ENCODE measurements at regions not wholly inside any gene's neighbourhood (a gene's known extent, or its start where the extent isn't known, plus 50 kb on each side); places are given as distances from the start of the nearest gene placed in this dataset.
"Not testable (repeated sequence)": the region's sequence is repeated elsewhere in the genome, so short reads cannot be mapped to it uniquely, and the experiment has no call there.

DNA sequence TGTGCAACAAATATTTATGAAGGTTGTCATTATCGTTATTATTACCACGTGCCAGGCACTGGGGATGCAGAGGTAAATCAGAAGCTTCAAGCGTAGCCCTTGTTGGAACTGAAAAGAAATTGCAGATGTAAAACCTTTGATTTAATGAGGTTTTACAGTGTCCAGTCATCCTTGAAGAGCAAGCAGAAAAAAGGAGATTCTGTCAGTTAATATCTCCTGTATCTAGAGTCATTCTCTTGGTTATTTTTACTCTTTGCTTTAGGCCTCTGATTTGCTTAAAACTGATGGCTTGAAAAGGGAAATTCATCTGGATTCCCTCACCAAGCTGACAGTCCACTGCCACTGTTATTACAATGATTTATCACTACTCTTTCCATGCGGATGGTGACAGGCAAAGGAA, 179.3 kb downstream of the GALC start:
- DNase-seq: no peak

GRCh38 chr14:87813211-87813610, 179.8 kb downstream of the GALC start:
- no peak for DNase-seq

- DNase-seq: no peak
These were observed 181.7 kb downstream of the GALC start for GRCh38 chr14:87811246-87811645.

GRCh38 chr14:87810711-87811110, 182.3 kb downstream of the GALC start:
- DNase-seq: no peak

DNA sequence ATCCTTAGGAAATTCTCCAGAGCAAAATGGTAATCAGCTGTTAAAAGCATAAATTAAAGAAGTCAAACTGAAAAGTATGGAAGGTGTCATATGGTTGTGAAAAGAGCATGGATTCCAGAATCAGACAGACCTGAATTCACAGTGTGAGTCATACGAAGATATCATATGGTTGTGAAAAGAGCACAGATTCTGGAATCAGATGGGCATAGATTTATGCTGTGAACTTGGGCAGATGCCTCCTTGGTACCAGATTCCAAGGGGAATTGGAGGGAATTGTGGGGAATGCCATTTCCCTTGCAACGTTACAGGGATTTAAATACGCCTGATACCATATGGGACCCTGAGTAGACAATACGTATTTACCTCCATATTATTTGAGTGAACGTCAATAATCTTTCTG, 183.7 kb downstream of the GALC start:
- no peak for DNase-seq

GRCh38 chr14:87805315-87805723, 187.7 kb downstream of the GALC start:
- DNase-seq: peak in 1 of 2 donors; percentile 44

- no peak for DNase-seq
These were observed 192.8 kb downstream of the GALC start for GRCh38 chr14:87800216-87800615.

- DNase-seq: no peak
These were observed 193.6 kb downstream of the GALC start for GRCh38 chr14:87799400-87799799.

DNA sequence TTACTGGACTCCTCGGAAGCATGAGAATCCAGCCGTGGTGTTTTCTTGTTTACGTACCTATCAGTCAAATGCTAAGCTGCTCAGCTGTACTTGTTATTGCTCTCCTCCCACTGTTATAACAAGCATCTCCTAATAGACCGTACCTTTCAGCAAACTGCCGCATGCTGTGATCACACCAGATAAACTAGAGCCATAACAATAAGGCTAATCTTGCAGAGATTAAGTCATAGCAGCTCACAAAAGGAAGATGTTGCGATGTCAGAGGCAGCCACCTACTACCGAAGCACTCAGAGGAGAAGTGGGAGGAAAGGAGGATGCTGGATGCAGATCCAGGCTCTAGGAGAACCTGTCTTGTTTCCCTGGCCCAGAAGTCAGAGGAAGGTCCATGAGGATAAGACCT, 196.0 kb downstream of the GALC start:
- DNase-seq: no peak

DNA sequence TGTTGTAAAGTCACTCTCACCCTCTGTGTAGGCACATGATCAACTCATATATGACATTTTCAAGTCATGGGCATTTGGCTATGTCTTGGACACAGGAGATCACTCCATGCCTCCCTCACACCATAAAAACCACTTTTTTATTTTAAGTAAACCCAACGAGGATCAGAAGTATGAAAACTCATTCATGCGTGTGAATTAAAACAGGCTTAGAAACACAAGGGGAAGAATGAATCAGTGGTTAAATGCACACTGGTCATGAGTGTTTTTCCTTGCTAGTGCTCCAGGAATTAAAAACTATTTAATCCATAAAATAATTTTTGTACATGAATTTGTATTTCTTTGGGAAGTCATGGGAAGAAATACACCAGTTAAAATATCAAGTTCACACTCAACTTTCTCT, 198.4 kb downstream of the GALC start:
- DNase-seq: no peak

DNA sequence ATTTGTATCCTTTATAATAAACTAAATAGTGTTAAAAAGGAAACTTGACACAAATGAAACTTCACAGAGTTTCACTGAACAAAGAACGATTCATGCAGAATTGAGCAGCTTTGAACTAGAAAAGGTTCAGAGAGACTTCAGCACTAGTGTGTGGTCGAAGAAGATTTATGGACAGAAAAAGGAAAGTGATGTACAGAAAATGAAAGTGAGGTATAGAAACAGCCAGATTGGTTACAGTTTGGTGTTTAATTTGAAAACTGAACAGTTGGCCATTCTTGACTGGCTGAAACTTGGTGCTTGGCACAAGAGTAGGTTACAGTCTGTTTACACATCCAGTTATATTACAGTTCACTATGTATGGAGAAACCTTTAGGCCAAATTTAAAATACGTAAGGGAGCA, 207.1 kb downstream of the GALC start:
- DNase-seq: no peak

DNA sequence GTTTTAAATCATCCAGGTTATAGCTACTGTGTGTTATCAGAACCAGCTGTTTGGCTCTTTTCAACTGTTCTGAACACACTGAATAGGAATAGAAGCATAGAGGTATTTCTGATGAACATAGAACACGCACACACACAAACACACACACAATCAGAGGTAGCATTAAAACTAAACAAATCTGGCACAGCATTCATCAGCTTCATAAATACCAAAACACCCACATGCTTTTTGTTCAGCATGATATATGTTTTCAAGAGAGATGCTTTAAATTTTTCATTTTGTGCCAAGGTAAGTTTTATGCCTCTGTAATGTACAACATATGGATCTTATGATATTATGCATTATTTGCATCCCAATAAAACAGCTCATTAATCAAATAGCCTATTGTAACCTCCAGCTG, 208.6 kb downstream of the GALC start:
- no peak for DNase-seq

GRCh38 chr14:87783071-87783470, 209.9 kb downstream of the GALC start:
- DNase-seq: no peak

DNA sequence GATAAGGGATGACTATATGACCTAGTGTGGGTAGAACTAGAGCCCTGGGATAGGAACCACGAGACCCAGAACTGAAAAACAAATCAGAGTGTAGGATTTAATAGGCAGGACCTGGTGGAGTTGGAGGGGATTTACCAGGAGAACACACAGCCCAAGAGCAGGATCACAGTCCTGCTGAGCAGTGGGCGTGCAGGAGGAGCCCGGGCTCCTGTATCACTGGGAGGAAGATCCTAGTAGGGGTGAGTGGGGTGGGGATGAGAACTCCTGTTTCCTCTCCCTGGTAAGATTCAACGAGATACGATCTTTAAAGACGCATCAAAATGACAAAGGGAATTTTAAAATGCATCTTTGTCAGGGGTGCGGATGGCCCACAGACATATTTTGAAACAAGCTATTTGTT, 220.1 kb downstream of the GALC start:
- no peak for DNase-seq

- DNase-seq: no peak
These were observed 225.4 kb downstream of the GALC start for GRCh38 chr14:87767567-87767901.

- no peak for DNase-seq
These were observed 234.1 kb downstream of the GALC start for GRCh38 chr14:87758876-87759275.

DNA sequence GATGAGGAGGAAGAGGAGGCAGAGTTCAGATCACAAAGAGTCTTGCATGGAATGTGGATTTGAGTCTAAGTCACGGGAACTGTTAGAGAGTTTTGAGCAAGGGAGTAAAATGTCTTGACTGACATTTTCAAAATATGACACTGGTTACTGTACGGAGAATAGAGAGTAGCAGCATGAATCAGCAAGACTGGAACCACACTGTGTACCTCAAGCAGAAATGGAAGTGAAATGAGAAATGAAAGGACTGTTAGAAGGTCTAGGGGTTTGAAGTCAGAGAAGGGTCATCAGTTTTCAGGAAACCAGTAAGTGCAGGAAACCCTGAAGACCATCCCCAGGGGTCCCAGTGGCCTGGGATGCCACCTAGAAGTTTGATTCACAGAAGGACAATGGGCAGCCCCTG, 236.3 kb downstream of the GALC start:
- DNase-seq: no peak

DNA sequence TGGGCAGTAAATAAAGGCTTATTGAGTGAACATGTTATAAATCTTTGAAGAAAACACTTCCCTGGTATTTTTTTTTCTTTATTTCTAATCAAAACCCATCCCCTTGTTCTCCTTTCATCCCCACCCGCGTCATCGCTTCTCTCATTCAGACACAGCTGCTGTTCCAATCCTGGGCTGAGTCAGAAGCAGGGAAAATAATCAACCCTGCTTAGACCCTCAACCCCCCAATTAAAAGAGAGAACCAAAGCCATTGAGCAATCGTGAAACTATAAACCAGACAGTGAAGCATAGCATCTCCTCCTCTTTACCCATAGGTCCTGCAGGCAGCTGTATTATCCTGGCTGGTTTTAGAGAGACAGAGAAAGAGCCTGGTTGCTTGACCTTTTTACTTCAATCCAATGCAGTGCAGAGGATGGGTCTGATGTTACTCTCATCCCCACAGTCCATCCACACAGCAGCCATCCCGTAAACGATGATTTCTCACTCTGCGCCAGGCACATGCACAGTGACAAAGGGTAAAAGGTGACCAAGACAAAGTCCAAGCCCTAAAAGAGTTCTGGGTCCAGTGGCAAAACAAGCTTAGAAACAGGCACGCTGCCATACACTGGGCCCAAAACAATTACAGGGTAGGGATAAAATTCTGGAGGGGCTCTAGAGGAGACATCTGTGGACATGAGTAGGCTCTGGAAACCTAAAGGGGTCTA, 238.3 kb downstream of the GALC start:
- DNase-seq: no peak

GRCh38 chr14:87748558-87748957, 244.4 kb downstream of the GALC start:
- DNase-seq: no peak

DNA sequence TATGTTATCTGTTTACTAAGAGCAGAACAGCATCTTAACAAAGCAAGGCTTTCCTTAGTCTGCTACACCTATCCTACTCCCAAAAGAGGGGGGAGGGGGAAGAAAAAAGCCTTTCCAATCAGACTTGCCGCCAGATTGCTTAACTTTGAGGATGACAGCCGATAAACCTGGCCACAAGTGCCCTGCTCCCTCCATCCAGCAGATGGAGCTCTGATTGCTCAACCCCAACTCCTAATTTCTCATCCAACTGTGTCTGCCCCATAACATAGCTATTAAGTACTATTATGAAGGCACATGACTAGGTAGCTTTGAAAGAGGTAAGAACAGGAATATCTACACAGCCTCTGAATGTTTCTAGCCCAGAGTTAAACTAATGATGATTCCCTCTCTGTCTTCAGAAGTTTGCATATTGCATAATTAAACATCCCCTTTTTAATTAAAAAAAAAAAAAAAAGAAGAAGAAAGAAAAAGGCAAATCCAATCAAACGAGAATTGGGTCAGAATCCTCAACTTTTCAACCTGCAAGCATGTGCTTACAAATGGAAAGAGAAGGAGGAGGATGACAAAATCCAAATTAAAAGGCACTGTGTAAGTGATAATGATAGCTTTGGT, 247.4 kb downstream of the GALC start:
- peak in 1 of 2 donors; percentile 21 for DNase-seq

- not testable (repeated sequence) for DNase-seq
These were observed 258.2 kb downstream of the GALC start for GRCh38 chr14:87734577-87735360.

- not testable (repeated sequence) for DNase-seq
These were observed 259.9 kb downstream of the GALC start for GRCh38 chr14:87733115-87733514.

DNA sequence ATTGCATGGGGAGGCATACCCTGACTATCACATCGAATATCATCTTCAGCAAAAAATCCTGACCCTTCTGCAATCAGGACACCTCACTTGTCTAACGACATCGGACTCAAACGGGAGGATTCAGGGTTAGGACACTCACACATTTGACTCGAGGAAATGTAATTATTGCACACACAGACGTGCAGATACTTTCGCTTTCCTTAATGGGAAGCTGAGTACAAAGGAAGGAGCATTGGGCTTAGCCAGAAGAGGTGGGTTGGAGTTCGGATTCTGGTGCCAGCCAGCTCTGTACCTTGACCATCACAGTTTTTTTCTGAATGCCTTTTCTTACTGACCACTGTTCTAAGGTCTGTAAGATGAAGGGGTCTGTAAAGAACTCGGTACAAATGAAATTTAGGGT, 260.4 kb downstream of the GALC start:
- no peak for DNase-seq

DNA sequence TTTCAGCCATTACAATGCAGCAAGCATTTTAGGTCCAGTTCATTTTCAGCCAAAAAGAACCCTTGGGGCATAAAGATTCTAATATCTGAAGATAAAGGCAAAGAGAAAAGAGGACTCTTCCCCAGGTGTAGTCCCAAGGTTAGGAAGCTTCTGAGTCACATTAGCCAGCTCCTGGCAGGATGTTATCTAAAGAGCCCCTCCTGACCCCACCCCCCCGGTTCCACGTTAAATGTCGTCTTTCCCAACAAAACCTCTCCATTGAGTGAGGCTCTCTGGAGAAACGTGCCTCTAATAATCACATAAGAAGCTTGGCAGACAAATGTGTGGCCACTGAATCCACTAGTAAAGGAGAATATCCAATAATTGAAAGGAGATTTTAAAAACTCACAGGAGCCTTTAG, 267.7 kb downstream of the GALC start:
- DNase-seq: no peak

All from CD4-positive, alpha-beta T cell treated with Interferon alpha-2 for 1 hour (primary cell).